Testis (tissue), 2 donors: ENCODE measurements at regions not wholly inside any gene's neighbourhood (a gene's known extent, or its start where the extent isn't known, plus 50 kb on each side); places are given as distances from the start of the nearest gene placed in this dataset.
"Not testable (repeated sequence)": the region's sequence is repeated elsewhere in the genome, so short reads cannot be mapped to it uniquely, and the experiment has no call there.

Experiments used
- DNase-seq: peaks from one replicate; pipeline ENCODE4 v3.0.0-alpha.2; 2019
- H3K27ac ChIP-seq, 2 donors: fragments of 200-600 bp; sonication (generic); one replicate each; pipeline ENCODE4 v1.5.1; 2019
- H3K27me3 ChIP-seq: fragments of 200-600 bp; sonication (generic); one replicate; pipeline ENCODE4 v1.5.1; 2019
- H3K36me3 ChIP-seq: fragments of 200-600 bp; sonication (generic); one replicate; pipeline ENCODE4 v1.5.1; 2017; ENCODE audit warnings: low read depth; ENCODE audit errors: missing control alignments
- H3K4me1 ChIP-seq: fragments of 200-600 bp; sonication (generic); one replicate; pipeline ENCODE4 v1.5.1; 2019
- H3K4me3 ChIP-seq, 2 donors: fragments of 200-600 bp; sonication (generic); one replicate each; pipeline ENCODE4 v1.5.1; 2017 to 2019
- H3K9me3 ChIP-seq: fragments of 200-600 bp; sonication (generic); one replicate; pipeline ENCODE4 v1.5.1; 2017
- CTCF ChIP-seq, 3 experiments: fragments of 450-650 bp in 2 of 3; fragments of 200-600 bp in 1 of 3; sonication (generic) in 1 of 3; IDR thresholded peaks; one replicate each; pipeline ENCODE4 v1.5.1; 2016 to 2019; ENCODE audit warnings: antibody characterized with exemption in 3 of 3, mild to moderate bottlenecking in 2 of 3, moderate library complexity in 1 of 3
- POLR2A ChIP-seq: fragments of 450-650 bp; IDR thresholded peaks from one replicate; pipeline ENCODE4 v1.6.1; 2017; ENCODE audit warnings: antibody characterized with exemption, mild to moderate bottlenecking, moderate library complexity
- WGBS, 2 donors: methylation state at CpG; one replicate each; pipeline ENCODE4 v1.1.5; 2018; 5-methylcytosine and 5-hydroxymethylcytosine counted together
- intact Hi-C: fragments of 100-400 bp; cut with DNase I; formaldehyde crosslinking; loops from one replicate; pipeline ENCODE4 v1.15.1; 2023; ENCODE audit warnings: low total_unique reads

DNA sequence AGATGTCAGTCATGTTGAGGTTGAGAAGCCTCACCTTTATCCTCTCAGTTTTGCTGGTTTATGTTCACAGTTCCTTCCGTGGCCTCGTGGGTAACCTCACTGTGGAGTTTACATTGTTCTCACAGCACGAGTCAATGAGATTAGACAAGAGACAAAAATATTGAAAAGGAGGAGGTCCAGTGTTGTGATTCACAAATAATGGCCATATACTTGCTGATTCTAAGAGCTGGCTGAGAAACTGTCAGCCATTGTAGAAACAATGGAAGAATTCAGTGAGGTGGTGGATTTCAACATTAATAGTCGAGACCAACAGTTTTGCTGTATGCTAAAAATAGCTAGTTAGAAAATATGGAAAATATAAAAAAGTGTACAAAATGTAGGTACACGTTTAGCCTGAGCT is 176.4 kb upstream of the WSCD1 start:
- 54 to 74% methylated on average over 5 of the region's 5 CpGs for WGBS, 2 donors
- Histone ChIP-seq H3K27ac (no peak overlapping the region), H3K27me3 (no peaks in the 10 kb centered on the region), H3K9me3 (no peaks in the 10 kb centered on the region), H3K4me3 (no peak overlapping the region), H3K36me3 (no peaks in the 10 kb centered on the region), H3K4me1 (no peaks in the 10 kb centered on the region)
- intact Hi-C loops, result no loop called here
- TF ChIP-seq POLR2A, result no peak
- TF ChIP-seq CTCF (IDR thresholded peaks at IDR 0.05), result no peak
- no peak for DNase-seq

GRCh38 chr17:5895276-5895675 is 174.9 kb upstream of the WSCD1 start:
- H3K27me3 ChIP-seq, result no peaks in the 10 kb centered on the region
- TF ChIP-seq POLR2A (no peak), CTCF (IDR thresholded peaks at IDR 0.05) (no peak)
- H3K4me1 ChIP-seq, result no peaks in the 10 kb centered on the region
- H3K27ac ChIP-seq, result no peak overlapping the region
- no peak for DNase-seq
- no peak overlapping the region for H3K4me3 ChIP-seq
- intact Hi-C loops, result no loop called here
- 60 to 63% methylated on average over 6 of the region's 6 CpGs for WGBS, 2 donors
- no peaks in the 10 kb centered on the region for H3K36me3 ChIP-seq
- H3K9me3 ChIP-seq, result no peaks in the 10 kb centered on the region

DNA sequence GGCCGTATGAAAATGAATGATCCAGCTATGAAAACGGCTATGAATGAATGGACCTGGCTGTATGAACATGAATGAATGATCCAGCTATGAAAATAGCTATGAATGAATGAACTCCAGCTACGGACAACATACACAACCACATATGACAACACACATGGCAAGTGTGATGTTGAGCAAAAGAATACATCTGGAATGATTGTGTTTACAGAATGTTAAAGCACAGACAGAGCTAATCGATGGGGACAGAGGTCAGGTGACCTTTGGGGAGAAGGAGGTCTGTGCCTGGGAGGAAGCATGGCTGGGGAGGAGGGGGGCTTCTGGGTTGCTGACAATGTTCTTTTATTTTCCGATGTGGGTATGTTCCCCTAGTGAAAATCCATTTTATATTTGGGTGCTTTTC is 174.0 kb upstream of the WSCD1 start:
- Histone ChIP-seq H3K27ac (no peak overlapping the region), H3K9me3 (no peaks in the 10 kb centered on the region), H3K27me3 (no peaks in the 10 kb centered on the region), H3K4me3 (no peak overlapping the region), H3K4me1 (no peaks in the 10 kb centered on the region), H3K36me3 (no peaks in the 10 kb centered on the region)
- DNase-seq, result no peak
- 67 to 81% methylated on average over 5 of the region's 5 CpGs for WGBS, 2 donors
- intact Hi-C loops, result no loop called here
- no peak for TF ChIP-seq POLR2A
- no peak for TF ChIP-seq CTCF (IDR thresholded peaks at IDR 0.05)

GRCh38 chr17:5897275-5897911 is 172.8 kb upstream of the WSCD1 start:
- no peak overlapping the region for H3K4me3 ChIP-seq
- intact Hi-C loops, result no loop called here
- no peak for DNase-seq
- H3K27ac ChIP-seq, result no peak overlapping the region
- H3K4me1 ChIP-seq, result no peaks in the 10 kb centered on the region
- H3K36me3 ChIP-seq, result no peaks in the 10 kb centered on the region
- no peaks in the 10 kb centered on the region for H3K27me3 ChIP-seq
- no peaks in the 10 kb centered on the region for H3K9me3 ChIP-seq
- 15 to 39% methylated on average over 7 to 14 of the region's 14 CpGs for WGBS, 2 donors
- TF ChIP-seq CTCF (IDR thresholded peaks at IDR 0.05) (no peak), POLR2A (no peak)

- H3K4me1 ChIP-seq, H3K36me3 ChIP-seq, intact Hi-C loops, DNase-seq, H3K27ac ChIP-seq, H3K27me3 ChIP-seq, H3K4me3 ChIP-seq, H3K9me3 ChIP-seq: not testable (repeated sequence)
- 65 to 70% methylated on average over 5 to 8 of the region's 8 CpGs for WGBS, 2 donors
These were observed 172.2 kb upstream of the WSCD1 start for GRCh38 chr17:5897981-5898380.
